Tibial nerve (tissue), 4 donors: ENCODE measurements at regions not wholly inside any gene's neighbourhood (a gene's known extent, or its start where the extent isn't known, plus 50 kb on each side); places are given as distances from the start of the nearest gene placed in this dataset.

ENCODE experiments used
- DNase-seq, 2 donors: peaks; one replicate each; pipeline ENCODE4 v3.0.0-alpha.2; 2019; ENCODE audit warnings: low spot score in 2 of 2
- H3K27ac ChIP-seq, 4 donors: fragments of 200-600 bp; sonication (generic) in 3 of 4; one replicate each; pipeline ENCODE4 v1.5.1; 2017 to 2019; ENCODE audit warnings: mild to moderate bottlenecking in 1 of 4
- H3K27me3 ChIP-seq, 2 donors: fragments of 200-600 bp; sonication (generic) in 1 of 2; one replicate each; pipeline versions ENCODE4 v1.5.1 to v1.6.0; 2017 to 2019
- H3K36me3 ChIP-seq, 3 donors: fragments of 200-600 bp; sonication (generic); one replicate each; pipeline ENCODE4 v1.5.1; 2018 to 2019
- H3K4me1 ChIP-seq, 4 donors: fragments of 200-600 bp; sonication (generic) in 3 of 4; one replicate each; pipeline ENCODE4 v1.5.1; 2017 to 2019
- H3K4me3 ChIP-seq, 4 donors: fragments of 200-600 bp; sonication (generic) in 3 of 4; one replicate each; pipeline ENCODE4 v1.5.1; 2017 to 2019; ENCODE audit warnings: mild to moderate bottlenecking in 1 of 4, moderate library complexity in 1 of 4
- H3K9me3 ChIP-seq, 4 donors: fragments of 200-600 bp; sonication (generic) in 3 of 4; one replicate each; pipeline ENCODE4 v1.5.1; 2017 to 2019
- CTCF ChIP-seq, 5 experiments: fragments of 200-600 bp in 3 of 5; fragments of 450-650 bp in 2 of 5; sonication (generic) in 3 of 5; IDR thresholded peaks; one replicate each; pipeline ENCODE4 v1.5.1; 2016 to 2019; ENCODE audit warnings: antibody characterized with exemption in 5 of 5, mild to moderate bottlenecking in 3 of 5, moderate library complexity in 2 of 5
- EP300 ChIP-seq, 2 donors: sonication (generic); formaldehyde crosslinking; IDR thresholded peaks; one replicate each; pipeline ENCODE4 v1.6.1; 2017; ENCODE audit warnings: antibody characterized with exemption in 2 of 2, mild to moderate bottlenecking in 1 of 2
- POLR2A ChIP-seq, 2 donors: fragments of 450-650 bp; IDR thresholded peaks; one replicate each; pipeline ENCODE4 v1.6.1; 2017; ENCODE audit warnings: antibody characterized with exemption in 2 of 2, mild to moderate bottlenecking in 2 of 2, moderate library complexity in 2 of 2
- WGBS, 2 donors: methylation state at CpG; one replicate each; pipeline ENCODE4 v1.1.5; 2018; 5-methylcytosine and 5-hydroxymethylcytosine counted together

- no peaks in the 10 kb centered on the region for H3K27me3 ChIP-seq
- no peak overlapping the region for H3K4me3 ChIP-seq
- DNase-seq = no peak
- TF ChIP-seq CTCF (IDR thresholded peaks at IDR 0.05) = no peak
- no peak for TF ChIP-seq POLR2A (IDR thresholded peaks at IDR 0.05)
- no peak for TF ChIP-seq EP300 (IDR thresholded peaks at IDR 0.05)
- H3K27ac ChIP-seq = no peak overlapping the region
- H3K36me3 ChIP-seq = no peaks in the 10 kb centered on the region
- H3K4me1 ChIP-seq = no peaks in the 10 kb centered on the region
- WGBS, 2 donors = 66 to 68% methylated on average over 1 of the region's 1 CpG
- no peaks in the 10 kb centered on the region for H3K9me3 ChIP-seq
Observed at GRCh38 chr13:107969546-107969945, 245.8 kb downstream of the LIG4 start.

GRCh38 chr13:107968470-107968869 is 246.9 kb downstream of the LIG4 start:
- H3K36me3 ChIP-seq = no peaks in the 10 kb centered on the region
- no peak for DNase-seq
- 66 to 83% methylated on average over 1 of the region's 1 CpG for WGBS, 2 donors
- no peak for TF ChIP-seq CTCF (IDR thresholded peaks at IDR 0.05)
- TF ChIP-seq EP300 (IDR thresholded peaks at IDR 0.05) = no peak
- no peak for TF ChIP-seq POLR2A (IDR thresholded peaks at IDR 0.05)
- no peaks in the 10 kb centered on the region for H3K4me1 ChIP-seq
- H3K4me3 ChIP-seq = no peak overlapping the region
- no peaks in the 10 kb centered on the region for H3K27me3 ChIP-seq
- H3K27ac ChIP-seq = no peak overlapping the region
- no peaks in the 10 kb centered on the region for H3K9me3 ChIP-seq

DNA sequence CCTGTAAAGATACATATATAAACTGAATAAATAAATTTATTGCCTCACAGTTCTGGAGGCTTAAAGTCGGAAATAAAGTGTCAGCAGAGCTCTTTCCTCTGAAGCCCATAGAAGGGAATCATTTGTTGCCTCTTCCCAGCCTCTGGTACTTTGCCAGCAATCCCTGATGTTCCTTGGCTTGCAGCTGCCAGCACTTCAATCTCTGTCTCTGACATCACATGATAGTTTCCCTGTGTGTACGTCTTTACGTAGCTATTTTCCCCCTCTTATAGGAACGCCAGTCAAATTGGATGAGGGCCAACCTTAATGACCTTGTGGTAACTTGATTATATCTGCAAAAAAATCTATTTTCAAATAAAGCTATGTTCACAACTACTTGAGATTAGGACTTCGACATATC is 250.9 kb downstream of the LIG4 start:
- no peak overlapping the region for H3K4me3 ChIP-seq

DNA sequence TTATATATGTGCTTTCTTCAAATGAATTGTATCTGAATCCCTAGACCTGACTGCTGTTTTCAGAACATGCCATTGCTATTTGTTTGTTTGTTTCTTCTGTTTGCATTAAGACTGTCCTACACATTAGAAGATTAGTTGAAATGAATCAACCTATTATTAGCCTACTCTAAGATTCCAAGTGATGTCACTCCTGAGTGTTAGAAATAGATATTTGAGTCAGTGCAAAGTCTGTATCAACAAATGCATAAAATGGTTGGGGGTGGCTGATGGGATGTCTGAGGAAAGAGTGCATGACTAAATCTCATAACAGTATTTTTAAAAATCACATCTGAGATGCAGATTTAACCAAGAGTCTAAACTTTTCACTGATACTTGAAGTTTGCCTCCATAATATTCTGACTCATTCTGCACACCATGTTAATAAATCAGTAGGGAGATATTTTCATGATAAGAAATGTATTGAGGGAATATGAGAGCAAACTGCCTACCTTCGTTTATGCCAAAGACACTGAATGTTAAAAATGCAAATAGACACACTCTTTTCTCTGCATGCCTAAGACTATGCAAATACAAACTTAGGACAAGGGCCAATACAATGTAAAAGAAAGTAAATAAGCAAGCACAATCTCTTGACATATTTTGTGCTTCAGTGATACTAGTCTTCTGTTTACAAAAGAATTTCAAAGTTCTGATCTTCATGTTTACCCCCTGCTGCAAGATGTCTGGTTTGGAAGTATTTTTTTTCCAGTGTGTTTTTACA is 253.3 kb downstream of the LIG4 start:
- Histone ChIP-seq H3K9me3 (no peaks in the 10 kb centered on the region), H3K36me3 (no peaks in the 10 kb centered on the region), H3K4me3 (no peak overlapping the region), H3K27me3 (no peaks in the 10 kb centered on the region), H3K27ac (no peak overlapping the region), H3K4me1 (no peaks in the 10 kb centered on the region)
- no peak for TF ChIP-seq EP300 (IDR thresholded peaks at IDR 0.05)
- no peak for TF ChIP-seq POLR2A (IDR thresholded peaks at IDR 0.05)
- no peak for TF ChIP-seq CTCF (IDR thresholded peaks at IDR 0.05)
- DNase-seq = no peak
- WGBS, 2 donors = 22 to 40% methylated on average over 1 of the region's 1 CpG

More for the DNA sequence above, 250.9 kb downstream of the LIG4 start:
- H3K27ac ChIP-seq = no peak overlapping the region
- TF ChIP-seq EP300 (IDR thresholded peaks at IDR 0.05) (no peak), POLR2A (IDR thresholded peaks at IDR 0.05) (no peak), CTCF (IDR thresholded peaks at IDR 0.05) (no peak)
- H3K27me3 ChIP-seq = no peaks in the 10 kb centered on the region
- H3K4me1 ChIP-seq = no peaks in the 10 kb centered on the region
- 23 to 39% methylated on average over 5 of the region's 5 CpGs for WGBS, 2 donors
- DNase-seq = no peak
- no peaks in the 10 kb centered on the region for H3K9me3 ChIP-seq
- H3K36me3 ChIP-seq = no peaks in the 10 kb centered on the region

DNA sequence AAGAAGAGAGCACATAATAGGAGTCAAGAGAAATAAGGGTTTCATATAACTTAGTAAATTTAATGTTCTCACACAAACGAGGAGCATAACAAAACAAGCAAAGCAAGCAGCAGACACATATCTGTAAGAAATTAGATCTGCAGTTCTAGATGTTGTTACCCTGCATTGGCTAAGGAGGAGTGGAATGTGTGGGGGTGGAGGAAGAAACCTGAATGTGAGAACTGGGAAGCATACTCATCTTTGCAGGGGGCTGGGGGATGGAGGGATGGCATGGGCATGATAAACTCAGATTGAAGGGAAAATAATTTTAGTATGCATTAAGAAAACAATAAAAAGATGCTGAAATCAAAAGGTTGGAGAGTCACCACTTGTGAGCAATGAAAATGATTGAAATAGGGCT is 255.0 kb downstream of the LIG4 start:
- Histone ChIP-seq H3K27me3 (no peaks in the 10 kb centered on the region), H3K4me1 (no peaks in the 10 kb centered on the region), H3K36me3 (no peaks in the 10 kb centered on the region), H3K9me3 (no peaks in the 10 kb centered on the region), H3K4me3 (no peak overlapping the region), H3K27ac (no peak overlapping the region)
- no peak for DNase-seq
- 23 to 31% methylated on average over 1 of the region's 1 CpG for WGBS, 2 donors
- TF ChIP-seq EP300 (IDR thresholded peaks at IDR 0.05) = no peak
- TF ChIP-seq POLR2A (IDR thresholded peaks at IDR 0.05) = no peak
- TF ChIP-seq CTCF (IDR thresholded peaks at IDR 0.05) = no peak
